ENCODE measurements at regions not wholly inside any gene's neighbourhood (a gene's known extent, or its start where the extent isn't known, plus 50 kb on each side); places are given as distances from the start of the nearest gene placed in this dataset.
A peak's percentile ranks its signal among the peaks of the same experiment; 100 is the strongest.
"Not testable (repeated sequence)": the region's sequence is repeated elsewhere in the genome, so short reads cannot be mapped to it uniquely, and the experiment has no call there.

GRCh38 chr7:3094701-3095445 lies 51.2 kb upstream of the CARD11 start:
- peak; percentile 58 to 60 for DNase-seq

GRCh38 chr7:3097734-3098133 lies 54.1 kb upstream of the CARD11 start:
- no peak for DNase-seq

GRCh38 chr7:3102159-3102558 lies 58.5 kb upstream of the CARD11 start:
- DNase-seq, result no peak

GRCh38 chr7:3103614-3104398 lies 60.1 kb upstream of the CARD11 start:
- peak in 1 of 2 donors; percentile 31 for DNase-seq

- no peak for DNase-seq
These were observed 62.2 kb upstream of the CARD11 start for GRCh38 chr7:3105856-3106255.

GRCh38 chr7:3106361-3106826 lies 62.7 kb upstream of the CARD11 start:
- no peak for DNase-seq

- DNase-seq, result no peak
These were observed 63.6 kb upstream of the CARD11 start for GRCh38 chr7:3107228-3107763.

- no peak for DNase-seq
These were observed 64.4 kb upstream of the CARD11 start for GRCh38 chr7:3107889-3108570.

GRCh38 chr7:3109311-3109915 lies 65.7 kb upstream of the CARD11 start:
- DNase-seq, result no peak

GRCh38 chr7:3112479-3113134 lies 68.9 kb upstream of the CARD11 start:
- DNase-seq, result no peak

GRCh38 chr7:3114917-3115316 lies 71.2 kb upstream of the CARD11 start:
- DNase-seq, result no peak

GRCh38 chr7:3117081-3117480 lies 73.4 kb upstream of the CARD11 start:
- no peak for DNase-seq

GRCh38 chr7:3117488-3118231 lies 74.0 kb upstream of the CARD11 start:
- peak in 1 of 2 donors; percentile 23 for DNase-seq

GRCh38 chr7:3119352-3119927 lies 75.8 kb upstream of the CARD11 start:
- DNase-seq, result not testable (repeated sequence)

GRCh38 chr7:3119963-3120362 lies 76.3 kb upstream of the CARD11 start:
- DNase-seq, result no peak

GRCh38 chr7:3120513-3120912 lies 76.8 kb upstream of the CARD11 start:
- DNase-seq, result peak; percentile 9 to 64

- DNase-seq, result no peak
These were observed 85.3 kb upstream of the CARD11 start for GRCh38 chr7:3128857-3129490.

- DNase-seq, result no peak
These were observed 90.2 kb upstream of the CARD11 start for GRCh38 chr7:3133811-3134385.

- no peak for DNase-seq
These were observed 91.1 kb upstream of the CARD11 start for GRCh38 chr7:3134745-3135144.

GRCh38 chr7:3135626-3136025 lies 92.0 kb upstream of the CARD11 start:
- no peak for DNase-seq

All from CD4-positive, alpha-beta T cell treated with Interleukin-1 beta for 1 hour (primary cell).